Small intestine (tissue), 7 donors: ENCODE measurements at regions not wholly inside any gene's neighbourhood (a gene's known extent, or its start where the extent isn't known, plus 50 kb on each side); places are given as distances from the start of the nearest gene placed in this dataset.

ENCODE experiments used
- DNase-seq, 2 donors: peaks; one replicate each; pipeline versions ENCODE4 v3.0.0 to v3.0.0-alpha.2; 2013
- FAIRE-seq: peaks from 2 replicates; lab custom pipeline; 2012; peaks lifted over from hg19 to GRCh38; lab: Jason Lieb, UNC
- H3K27ac ChIP-seq, 3 donors: one replicate each; pipeline ENCODE4 v1.5.1; 2013; ENCODE audit warnings: low read length in 2 of 3, mild to moderate bottlenecking in 2 of 3, control low read depth in 1 of 3, inconsistent platforms in 1 of 3, low read depth in 1 of 3, moderate library complexity in 1 of 3
- H3K27me3 ChIP-seq, 3 donors: one replicate each; pipeline ENCODE4 v1.6.1; 2013; ENCODE audit warnings: low read length in 3 of 3, inconsistent platforms in 1 of 3; ENCODE audit not compliant: control insufficient read depth in 3 of 3, insufficient read depth in 3 of 3
- H3K36me3 ChIP-seq, 3 donors: one replicate each; pipeline ENCODE4 v1.6.1; 2013; ENCODE audit warnings: low read length in 3 of 3, inconsistent platforms in 1 of 3, low read depth in 1 of 3, mild to moderate bottlenecking in 1 of 3, moderate library complexity in 1 of 3; ENCODE audit not compliant: control insufficient read depth in 3 of 3, insufficient read depth in 2 of 3
- H3K4me1 ChIP-seq, 3 donors: one replicate each; pipeline ENCODE4 v1.6.1; 2013; ENCODE audit warnings: low read length in 2 of 3, inconsistent platforms in 1 of 3, low read depth in 1 of 3, mild to moderate bottlenecking in 1 of 3, moderate library complexity in 1 of 3; ENCODE audit not compliant: control insufficient read depth in 3 of 3, insufficient read depth in 2 of 3
- H3K4me3 ChIP-seq, 3 donors: one replicate each; pipeline ENCODE4 v1.5.1; 2013; ENCODE audit warnings: low read length in 3 of 3, control low read depth in 1 of 3, inconsistent platforms in 1 of 3, low read depth in 1 of 3, mild to moderate bottlenecking in 1 of 3, moderate library complexity in 1 of 3
- H3K9me3 ChIP-seq, 2 donors: one replicate each; pipeline ENCODE4 v1.6.1; 2013; ENCODE audit warnings: low read depth in 1 of 2, low read length in 1 of 2; ENCODE audit not compliant: control insufficient read depth in 2 of 2, insufficient read depth in 1 of 2
- WGBS, 3 donors: extraction: QIAGEN DNeasy Blood & Tissue Kit; methylation state at CpG; one replicate each; pipeline ENCODE4 v1.1.7; 2013; 5-methylcytosine and 5-hydroxymethylcytosine counted together
- donor health status: healthy with polysubstance abuse.
- donor health status: control.
- donor health status: control.
- donor health status: Bipolar disorder and iron deficiency.
- donor health status: healthy.

DNA sequence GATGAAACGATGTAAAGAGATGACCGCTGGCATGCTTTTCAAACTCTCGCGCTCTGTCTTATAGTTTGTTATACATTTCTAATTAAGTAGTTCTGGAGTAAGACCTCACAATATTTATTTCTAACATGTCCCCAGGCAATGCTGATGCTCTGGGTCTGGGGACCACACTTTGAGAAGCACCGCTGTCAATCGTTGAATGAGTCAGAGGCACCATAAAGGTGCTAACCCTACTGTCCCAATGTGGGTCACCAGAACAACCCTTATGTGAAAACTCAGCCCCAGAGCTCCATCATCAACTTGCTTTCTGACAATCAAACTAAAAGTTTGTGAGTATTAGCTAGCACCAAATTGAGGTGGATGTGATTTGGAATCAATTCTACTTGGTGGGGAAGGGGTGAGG lies 284.1 kb upstream of the PRKCQ start:
- Histone ChIP-seq H3K4me3 (no peak overlapping the region), H3K9me3 (peaks cover 0 to 2% of the 10 kb centered on the region in 2 donors), H3K27ac (no peak overlapping the region), H3K27me3 (peaks cover 0 to 2% (median 0%) of the 10 kb centered on the region in 3 donors), H3K4me1 (no peaks in the 10 kb centered on the region), H3K36me3 (no peaks in the 10 kb centered on the region)
- DNase-seq = no peak
- 94 to 95% (median 94%) methylated on average over 6 of the region's 6 CpGs for WGBS, 3 donors
- no peak for FAIRE-seq

DNA sequence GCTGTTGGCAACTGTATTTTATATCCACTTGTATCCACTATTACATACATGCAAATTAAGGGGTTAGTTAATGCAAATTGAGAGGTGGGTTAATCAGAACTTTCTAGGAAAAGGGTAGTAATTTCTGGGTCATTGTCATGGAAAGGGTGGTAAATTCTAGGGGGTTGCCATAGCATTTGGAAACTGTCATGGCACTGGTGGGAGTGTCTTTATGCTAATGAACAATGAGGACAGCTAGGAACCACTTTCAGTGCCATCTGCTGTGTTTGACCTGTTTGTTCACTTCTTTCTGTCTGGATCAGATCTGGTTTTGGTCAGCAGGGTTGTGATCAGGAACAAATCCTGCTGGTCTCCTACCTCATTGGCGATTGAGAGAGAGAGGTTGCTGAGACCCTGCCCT lies 283.3 kb upstream of the PRKCQ start:
- DNase-seq = no peak
- H3K4me3 ChIP-seq = no peak overlapping the region
- H3K27me3 ChIP-seq = peaks cover 0 to 2% (median 0%) of the 10 kb centered on the region in 3 donors
- no peak for FAIRE-seq
- no peak overlapping the region for H3K27ac ChIP-seq
- H3K9me3 ChIP-seq = peaks cover 0 to 2% of the 10 kb centered on the region in 2 donors
- 79 to 89% (median 83%) methylated on average over 1 of the region's 1 CpG for WGBS, 3 donors
- H3K4me1 ChIP-seq = no peaks in the 10 kb centered on the region
- H3K36me3 ChIP-seq = no peaks in the 10 kb centered on the region

DNA sequence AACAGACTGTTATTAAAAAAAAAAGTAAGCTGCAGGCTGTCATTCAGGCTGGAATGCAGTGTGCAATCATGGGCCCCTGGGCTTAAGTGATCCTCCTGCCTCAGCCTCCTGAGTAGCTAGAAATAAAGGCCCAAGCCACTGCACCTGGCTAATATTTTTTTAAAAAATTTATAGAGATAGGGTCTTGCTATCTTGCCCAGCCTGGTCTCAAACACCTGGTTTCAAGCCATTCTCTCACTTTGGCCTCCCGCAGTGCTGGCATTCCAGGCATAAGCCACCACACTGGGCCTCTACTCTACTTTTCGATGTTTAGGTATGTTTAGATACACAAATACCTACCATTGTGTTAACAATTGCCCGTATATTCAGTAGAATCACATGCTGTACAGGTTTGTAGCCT lies 270.4 kb upstream of the PRKCQ start:
- Histone ChIP-seq H3K4me1 (no peaks in the 10 kb centered on the region), H3K27ac (no peak overlapping the region)
- FAIRE-seq = no peak

DNA sequence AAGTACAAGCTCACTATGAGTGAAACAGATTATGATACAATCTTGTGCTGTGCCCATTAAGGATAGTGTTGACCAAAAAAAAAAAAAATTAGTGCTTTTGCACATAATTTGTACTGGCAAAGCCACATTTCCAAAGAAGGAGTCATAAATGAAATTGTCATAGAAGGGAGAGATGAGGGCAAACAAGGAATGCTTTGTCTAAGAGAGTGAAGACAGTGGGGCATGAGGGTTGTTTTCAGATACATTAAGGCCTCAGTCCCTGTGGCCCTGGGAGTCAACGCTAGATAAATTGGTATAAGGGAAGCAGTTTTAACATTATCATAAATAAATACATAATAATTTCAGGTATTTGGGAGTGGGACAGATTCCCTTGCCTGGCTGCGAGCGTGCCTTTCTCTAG lies 267.5 kb upstream of the PRKCQ start:
- Histone ChIP-seq H3K36me3 (no peaks in the 10 kb centered on the region), H3K4me1 (no peaks in the 10 kb centered on the region), H3K4me3 (no peak overlapping the region), H3K27ac (no peak overlapping the region), H3K9me3 (peaks cover 0 to 2% of the 10 kb centered on the region in 2 donors), H3K27me3 (no peaks in the 10 kb centered on the region)
- WGBS, 3 donors = 91 to 94% (median 92%) methylated on average over 3 of the region's 3 CpGs
- FAIRE-seq = no peak
- DNase-seq = no peak

More for the DNA sequence above, 270.4 kb upstream of the PRKCQ start:
- DNase-seq = no peak
- Histone ChIP-seq H3K36me3 (no peaks in the 10 kb centered on the region), H3K27me3 (no peaks in the 10 kb centered on the region), H3K9me3 (no peaks in the 10 kb centered on the region), H3K4me3 (no peak overlapping the region)
- 89 to 94% (median 93%) methylated on average over 3 of the region's 3 CpGs for WGBS, 3 donors

DNA sequence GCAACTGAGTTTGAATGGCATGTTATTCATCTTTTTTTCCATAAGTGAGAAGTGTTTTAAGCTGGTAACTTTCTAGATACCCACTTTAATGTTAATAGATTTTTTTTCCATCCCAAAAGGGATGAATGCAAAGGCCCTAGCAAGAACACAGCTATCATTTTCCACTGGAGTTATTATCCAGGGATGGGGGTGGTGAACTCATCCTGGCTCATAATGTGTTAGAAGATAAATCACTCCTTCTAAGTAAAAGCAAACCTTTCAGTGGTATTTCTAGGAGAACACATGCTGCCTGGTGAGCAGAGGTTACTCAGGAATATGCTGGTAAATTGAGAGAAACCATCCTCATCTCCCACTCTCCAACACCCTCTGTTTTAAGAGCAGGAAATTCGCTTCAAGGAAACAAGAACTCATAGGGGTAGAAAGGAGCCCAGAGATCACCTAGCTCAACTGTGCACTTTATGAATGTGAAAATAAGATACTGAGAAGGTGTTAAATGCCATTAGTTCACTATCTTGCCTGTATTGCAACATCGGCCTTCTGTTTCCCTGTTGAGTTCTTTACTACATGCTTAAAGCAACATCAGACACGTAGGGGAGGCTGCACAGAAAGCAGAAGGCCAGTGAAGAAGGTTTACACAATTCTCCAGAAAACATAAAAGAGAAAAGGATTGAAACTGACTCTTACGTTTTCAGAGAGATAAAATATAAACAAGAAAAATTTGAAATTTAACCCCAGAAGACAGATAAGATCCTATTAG lies 264.0 kb upstream of the PRKCQ start:
- Histone ChIP-seq H3K4me3 (no peak overlapping the region), H3K9me3 (peaks cover 0 to 7% of the 10 kb centered on the region in 2 donors), H3K27me3 (no peaks in the 10 kb centered on the region), H3K4me1 (no peaks in the 10 kb centered on the region), H3K27ac (no peak overlapping the region), H3K36me3 (no peaks in the 10 kb centered on the region)
- FAIRE-seq = no peak
- 33 to 53% (median 44%) methylated on average over 4 of the region's 4 CpGs for WGBS, 3 donors
- no peak for DNase-seq

DNA sequence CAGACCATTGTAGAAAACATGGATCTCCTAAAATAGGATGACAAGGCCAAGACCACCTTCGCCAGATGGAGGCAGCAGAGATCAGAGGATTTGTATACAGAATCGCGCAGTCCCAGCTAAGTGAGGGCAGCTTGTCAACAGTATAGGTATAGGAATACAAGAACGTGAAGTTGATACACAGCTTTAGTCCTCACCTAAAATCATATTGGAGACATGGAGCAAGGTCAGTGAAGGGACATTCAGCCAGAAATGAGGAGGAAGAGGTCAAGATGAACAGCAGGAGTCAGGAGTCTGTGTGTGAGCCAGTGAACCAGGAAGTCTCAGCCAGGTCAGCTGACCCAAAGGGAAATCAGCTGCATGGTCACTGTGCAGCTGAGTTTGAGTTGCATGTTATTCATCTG lies 263.4 kb upstream of the PRKCQ start:
- H3K4me1 ChIP-seq = no peaks in the 10 kb centered on the region
- 89 to 92% (median 91%) methylated on average over 4 of the region's 4 CpGs for WGBS, 3 donors
- no peak overlapping the region for H3K27ac ChIP-seq
- peaks cover 0 to 7% of the 10 kb centered on the region in 2 donors for H3K9me3 ChIP-seq
- no peak for DNase-seq
- no peak for FAIRE-seq
- H3K27me3 ChIP-seq = no peaks in the 10 kb centered on the region
- no peak overlapping the region for H3K4me3 ChIP-seq
- no peaks in the 10 kb centered on the region for H3K36me3 ChIP-seq

DNA sequence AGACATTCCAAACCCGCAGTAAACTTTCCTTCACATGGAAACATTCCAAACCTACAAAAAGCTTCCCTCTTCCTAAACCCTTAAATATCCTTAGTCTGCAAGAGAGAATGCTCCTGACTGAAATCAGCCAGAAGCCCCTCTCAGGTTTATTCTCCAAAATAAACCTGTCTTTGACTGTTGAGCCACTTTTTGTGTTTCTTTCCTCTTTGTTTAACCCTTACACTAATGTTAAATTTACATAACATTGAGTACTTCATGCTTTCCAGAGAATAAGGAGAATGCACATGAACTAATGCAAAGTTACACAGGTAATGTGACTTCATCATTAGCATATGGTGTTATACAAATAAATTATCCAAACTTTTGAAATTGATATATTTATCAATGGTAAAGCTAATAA lies 262.6 kb upstream of the PRKCQ start:
- H3K36me3 ChIP-seq = no peaks in the 10 kb centered on the region
- no peak overlapping the region for H3K27ac ChIP-seq
- no peaks in the 10 kb centered on the region for H3K27me3 ChIP-seq
- FAIRE-seq (no peak), DNase-seq (no peak)
- no peak overlapping the region for H3K4me3 ChIP-seq
- no peaks in the 10 kb centered on the region for H3K4me1 ChIP-seq
- peaks cover 0 to 7% of the 10 kb centered on the region in 2 donors for H3K9me3 ChIP-seq
- WGBS, 3 donors = 69 to 96% (median 90%) methylated on average over 1 of the region's 1 CpG

DNA sequence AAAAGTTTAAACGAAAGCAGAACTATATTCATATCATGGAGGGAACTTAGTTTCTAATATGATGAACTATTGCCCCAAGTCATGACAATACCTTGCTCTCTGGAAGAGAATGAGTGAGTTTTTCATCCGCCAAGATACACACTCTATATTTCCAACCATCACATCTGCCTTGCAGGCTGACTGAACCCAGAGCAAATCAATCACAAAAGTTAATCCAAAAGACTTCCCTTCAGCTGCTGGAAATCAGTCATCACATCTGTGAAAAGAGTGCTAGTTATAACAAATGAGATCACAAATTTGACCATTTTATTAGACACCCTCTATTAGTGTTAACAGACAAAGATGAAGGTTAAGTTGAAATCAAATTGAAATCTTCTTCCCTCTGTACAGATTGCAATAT lies 261.7 kb upstream of the PRKCQ start:
- no peak for FAIRE-seq
- no peaks in the 10 kb centered on the region for H3K27me3 ChIP-seq
- whole genome bisulfite sequencing, 3 donors = 84 to 93% (median 86%) methylated on average over 2 of the region's 2 CpGs
- H3K4me1 ChIP-seq = no peaks in the 10 kb centered on the region
- no peak for DNase-seq
- H3K36me3 ChIP-seq = no peaks in the 10 kb centered on the region
- H3K4me3 ChIP-seq = no peak overlapping the region
- H3K9me3 ChIP-seq = peaks cover 0 to 7% of the 10 kb centered on the region in 2 donors
- H3K27ac ChIP-seq = no peak overlapping the region

DNA sequence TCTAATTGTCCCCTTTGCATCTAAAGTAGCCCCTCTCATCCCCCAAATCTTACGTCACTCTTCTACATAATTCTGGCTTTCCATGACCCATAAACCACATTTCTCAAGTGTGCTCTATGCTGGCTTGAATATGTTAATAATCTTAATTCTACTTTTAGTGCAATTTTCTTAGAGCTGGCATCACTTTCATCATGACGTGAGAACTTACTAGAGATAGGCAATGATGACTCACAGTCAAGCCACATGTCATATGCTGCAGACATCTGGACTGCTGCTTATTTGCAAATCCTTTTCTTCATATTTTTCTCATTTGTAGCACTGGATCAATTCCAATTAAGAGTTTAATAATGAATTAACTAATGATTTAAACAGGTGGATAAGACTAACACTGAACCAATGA lies 260.7 kb upstream of the PRKCQ start:
- 16 to 25% (median 23%) methylated on average over 2 of the region's 2 CpGs for WGBS, 3 donors
- Histone ChIP-seq H3K4me1 (no peaks in the 10 kb centered on the region), H3K27ac (no peak overlapping the region), H3K36me3 (no peaks in the 10 kb centered on the region), H3K4me3 (no peak overlapping the region), H3K27me3 (no peaks in the 10 kb centered on the region), H3K9me3 (peaks cover 0 to 7% of the 10 kb centered on the region in 2 donors)
- FAIRE-seq (no peak), DNase-seq (no peak)
